ENCODE measurements at regions not wholly inside any gene's neighbourhood (a gene's known extent, or its start where the extent isn't known, plus 50 kb on each side); places are given as distances from the start of the nearest gene placed in this dataset.
"Not testable (repeated sequence)": the region's sequence is repeated elsewhere in the genome, so short reads cannot be mapped to it uniquely, and the experiment has no call there.

GRCh38 chr1:24268555-24268954 lies 50.6 kb upstream of the GRHL3 start:
- not testable (repeated sequence) for DNase-seq

GRCh38 chr1:24266998-24267397 lies 52.2 kb upstream of the GRHL3 start:
- peak; percentile 17 for DNase-seq

DNA sequence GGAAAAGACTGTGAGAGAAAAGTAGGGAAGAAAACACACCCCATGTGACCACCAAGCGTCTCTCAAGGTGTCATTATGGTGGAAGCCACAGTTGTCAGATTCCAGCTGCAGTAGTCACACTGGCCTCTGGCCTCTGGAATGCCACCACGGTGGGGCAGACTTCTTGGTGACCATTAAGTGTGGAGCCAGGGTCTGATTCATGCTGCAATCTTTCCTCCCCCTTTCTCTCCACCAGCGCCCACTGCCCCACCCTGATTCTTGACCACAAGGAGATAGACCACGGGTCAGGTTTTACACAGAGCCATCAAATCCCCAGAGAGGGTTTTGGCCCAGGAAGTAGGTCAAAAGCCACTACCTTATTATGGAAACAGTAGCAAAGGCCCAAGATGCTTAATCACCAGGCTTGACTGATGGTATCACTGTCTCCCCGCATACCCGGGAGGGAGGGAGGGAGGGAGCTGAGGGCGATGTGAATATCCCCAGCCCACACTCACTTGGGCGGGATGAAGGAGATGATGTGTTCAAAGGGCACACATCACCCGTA lies 52.7 kb upstream of the GRHL3 start:
- DNase-seq = no peak

DNA sequence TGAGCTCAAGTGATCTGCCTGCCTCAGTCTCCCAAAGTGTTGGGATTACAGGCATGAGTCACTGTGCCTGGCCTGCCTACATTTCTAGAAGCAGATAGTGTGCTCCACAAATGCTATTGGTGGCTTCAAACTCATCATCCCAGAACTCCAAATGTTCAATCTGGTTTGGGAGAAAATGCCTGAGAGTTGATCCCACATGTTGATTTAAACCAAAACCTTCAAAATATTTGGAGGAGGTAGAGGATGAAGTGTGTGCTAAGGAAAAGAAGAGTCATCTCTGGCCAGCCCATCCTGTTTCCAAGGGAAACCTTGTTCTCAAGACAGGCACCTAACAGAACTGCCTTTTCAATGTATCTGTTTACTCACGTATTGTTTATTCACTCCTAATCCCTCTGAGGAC lies 55.4 kb upstream of the GRHL3 start:
- no peak for DNase-seq

DNA sequence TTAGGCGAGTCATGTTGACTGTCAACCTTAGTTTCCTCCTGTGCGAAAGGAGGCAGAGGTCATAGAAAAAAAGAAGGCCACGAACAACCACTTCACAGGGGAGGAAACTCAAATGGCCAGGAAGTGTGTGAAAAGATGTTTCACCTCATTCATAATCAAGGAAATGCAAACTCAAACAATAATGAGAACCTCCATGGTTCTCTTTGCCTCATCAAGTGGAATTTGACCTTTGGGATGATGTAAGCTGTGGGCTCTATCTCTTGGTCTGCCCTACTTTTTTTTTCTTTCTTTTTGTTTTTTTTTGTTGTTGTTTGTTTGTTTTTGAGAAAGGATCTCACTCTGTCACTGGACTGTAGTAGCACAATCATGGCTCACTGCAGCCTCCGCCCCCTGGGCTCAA lies 55.9 kb upstream of the GRHL3 start:
- no peak for DNase-seq

- DNase-seq = no peak
Measured at GRCh38 chr1:24261977-24262376, 57.2 kb upstream of the GRHL3 start.

DNA sequence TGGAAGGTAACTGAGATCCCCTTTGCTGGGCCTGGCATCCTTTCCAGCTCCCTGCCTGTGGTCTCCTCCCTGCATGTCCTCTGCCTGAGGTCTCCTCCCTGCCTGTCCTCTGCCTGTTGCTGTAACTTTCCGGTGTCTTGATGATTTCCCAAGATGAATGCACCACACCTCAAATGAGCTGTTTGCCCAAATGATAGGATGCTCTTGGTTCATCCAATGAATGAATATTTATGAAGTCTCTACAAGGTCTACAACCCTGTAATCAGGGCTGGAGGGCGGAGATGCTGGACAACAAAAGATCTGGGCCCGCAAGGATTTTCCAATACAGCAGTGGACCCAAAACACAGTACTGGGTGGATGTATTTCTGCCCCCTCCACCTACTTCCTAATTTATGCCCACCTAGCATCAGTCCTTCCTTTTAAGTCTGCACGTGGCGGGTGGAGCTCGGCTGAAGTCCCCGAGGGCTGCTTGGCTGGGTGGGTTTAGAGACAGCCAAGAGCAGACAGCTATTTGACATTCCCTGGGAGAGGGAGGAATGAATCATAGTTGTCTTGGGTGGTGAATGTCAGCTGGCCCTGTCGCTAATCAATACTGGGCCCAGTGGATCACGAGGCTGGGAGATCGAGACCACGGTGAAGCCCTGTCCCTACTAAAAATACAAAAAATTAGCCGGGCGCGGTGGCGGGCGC lies 60.3 kb upstream of the GRHL3 start:
- no peak for DNase-seq

DNA sequence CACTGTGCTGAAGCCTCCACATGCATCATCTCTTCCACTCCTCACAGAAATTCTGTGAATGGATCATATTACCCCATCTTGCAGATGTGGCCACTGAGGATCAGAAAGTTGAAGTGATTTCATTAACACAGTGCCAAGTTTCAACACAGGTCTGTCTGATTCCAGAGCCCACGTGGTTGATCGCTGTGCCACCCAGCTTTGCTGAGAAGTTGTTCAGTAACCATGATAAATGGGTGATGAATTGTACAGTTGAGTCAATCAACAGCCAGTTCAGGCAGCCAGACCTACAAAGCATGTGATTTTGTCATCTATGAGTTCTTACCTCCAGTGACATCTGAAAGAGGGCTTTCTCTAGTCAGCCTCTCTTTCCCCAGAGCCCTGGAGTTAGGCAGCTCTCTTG lies 61.8 kb upstream of the GRHL3 start:
- DNase-seq = no peak

GRCh38 chr1:24256687-24257086 lies 62.5 kb upstream of the GRHL3 start:
- DNase-seq = no peak

DNA sequence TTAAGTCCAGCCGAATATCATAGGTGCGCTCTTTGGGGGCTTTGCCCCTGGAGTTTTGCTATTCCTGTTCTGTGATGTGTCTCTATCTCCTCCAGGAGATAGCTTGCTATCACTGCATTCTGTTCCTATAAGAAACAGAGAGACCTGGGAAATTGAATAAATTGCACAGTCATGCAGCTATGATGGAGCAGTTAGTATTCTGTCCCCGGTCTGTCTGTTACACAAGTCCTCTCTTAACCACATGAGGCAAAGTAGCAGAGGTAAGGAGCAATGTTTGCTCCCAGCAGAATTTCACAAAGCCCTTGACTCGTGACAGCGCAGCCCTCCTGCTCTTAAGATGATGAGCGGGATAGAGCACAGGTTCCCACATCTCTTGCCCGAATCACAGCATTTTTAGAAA lies 63.9 kb upstream of the GRHL3 start:
- no peak for DNase-seq

DNA sequence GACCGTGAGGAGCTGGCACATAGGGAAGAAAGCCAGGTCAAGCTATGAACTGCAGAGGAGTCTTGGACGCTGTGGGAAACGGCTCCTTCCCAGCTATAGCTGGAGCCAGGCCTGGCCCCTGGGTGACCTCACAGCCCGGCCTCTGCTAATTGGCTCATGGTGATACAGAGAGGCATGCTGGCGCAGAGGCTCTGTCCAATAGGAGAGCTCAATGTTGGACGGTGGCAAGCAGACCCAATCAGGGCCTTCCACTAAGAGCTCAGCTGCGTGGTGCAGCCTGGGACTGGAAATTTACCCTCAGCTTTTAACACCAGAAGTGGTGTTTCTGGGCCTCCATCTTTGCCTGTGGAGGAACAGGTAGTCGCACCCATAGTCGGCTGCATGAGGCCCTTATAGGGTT lies 64.4 kb upstream of the GRHL3 start:
- no peak for DNase-seq

DNA sequence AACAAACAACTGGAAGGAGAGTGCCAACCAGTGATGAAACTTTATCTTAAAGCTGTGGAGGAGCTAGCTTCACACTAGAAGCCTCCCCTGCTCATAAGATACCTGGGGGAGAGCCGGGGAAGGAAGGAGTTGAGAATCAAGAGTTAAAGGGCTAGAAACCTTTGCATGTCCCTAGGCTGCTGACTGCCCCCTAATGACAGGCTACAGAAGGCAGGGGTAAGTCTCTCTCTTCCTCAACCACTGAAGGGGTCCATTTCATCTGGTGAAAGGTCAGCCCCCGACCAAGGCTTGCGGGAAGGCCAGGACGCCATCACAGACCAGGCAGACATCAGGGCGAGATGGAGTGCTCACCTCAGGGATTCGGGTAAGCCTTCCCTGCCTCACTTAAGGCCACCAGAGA lies 65.6 kb upstream of the GRHL3 start:
- DNase-seq = no peak

GRCh38 chr1:24252185-24252780 lies 65.2 kb upstream of the IFNLR1 start:
- peak; percentile 6 for DNase-seq

DNA sequence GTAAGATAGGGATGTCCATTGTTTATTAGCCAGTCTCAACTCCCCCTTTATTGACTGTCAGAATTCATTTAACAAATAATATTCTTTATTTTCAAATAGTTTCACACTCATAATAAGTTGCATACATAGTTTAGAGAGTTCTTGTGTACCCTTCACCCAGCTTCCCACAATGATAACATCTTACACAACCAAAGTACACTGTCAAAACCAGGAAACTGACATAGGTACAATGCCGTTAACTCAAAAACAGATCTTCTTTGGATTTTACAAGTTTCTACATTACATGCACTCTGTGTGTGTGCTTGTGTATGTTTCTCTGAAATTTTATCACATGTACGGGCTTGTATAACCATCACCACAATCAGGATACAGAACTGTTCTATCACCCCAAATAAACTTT lies 64.4 kb upstream of the IFNLR1 start:
- no peak for DNase-seq

DNA sequence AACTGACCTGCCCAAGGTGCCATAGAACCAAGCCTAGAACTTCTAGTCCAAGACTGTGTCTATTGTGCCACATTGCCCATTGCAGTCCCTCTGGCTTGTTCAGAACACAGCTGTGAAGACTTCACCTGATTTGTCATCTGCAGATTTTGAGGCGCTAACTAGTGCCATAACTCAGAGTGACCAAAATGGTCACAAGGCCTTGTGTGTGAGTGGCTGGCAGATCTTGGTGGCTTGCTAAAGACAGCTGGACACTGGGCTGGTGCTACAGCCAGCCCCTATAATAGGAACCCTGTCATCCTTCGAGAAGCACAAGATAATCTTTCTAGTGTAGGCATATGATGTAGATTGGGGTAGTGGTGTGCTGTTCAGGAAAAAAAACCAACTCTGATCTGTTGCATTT lies 63.7 kb upstream of the IFNLR1 start:
- no peak for DNase-seq

- DNase-seq = no peak
Measured at GRCh38 chr1:24250224-24250623, 63.1 kb upstream of the IFNLR1 start.

DNA sequence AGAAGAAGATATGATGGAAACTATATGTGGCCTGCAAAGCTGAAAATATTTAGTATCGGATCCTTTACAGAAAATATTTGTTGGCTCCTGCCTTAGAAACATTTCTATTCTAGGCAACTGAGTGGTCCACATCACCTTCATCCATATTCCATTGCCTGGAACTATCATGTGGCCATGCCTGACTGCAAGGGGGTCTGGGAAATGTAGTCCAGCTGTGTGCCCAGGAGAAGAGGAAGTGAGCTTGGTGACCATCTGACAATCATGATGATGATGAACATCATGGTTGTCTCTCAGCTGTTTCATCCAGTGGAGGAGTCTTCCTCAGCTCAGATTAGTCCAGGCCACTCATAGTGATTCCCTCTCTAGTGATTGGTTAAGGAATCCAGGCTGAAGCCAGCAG lies 61.8 kb upstream of the IFNLR1 start:
- DNase-seq = no peak

GRCh38 chr1:24247337-24247736 lies 60.2 kb upstream of the IFNLR1 start:
- DNase-seq = not testable (repeated sequence)

GRCh38 chr1:24244519-24245268 lies 57.6 kb upstream of the IFNLR1 start:
- no peak for DNase-seq

- DNase-seq = no peak
Measured at GRCh38 chr1:24237750-24238395, 50.8 kb upstream of the IFNLR1 start.

DNA sequence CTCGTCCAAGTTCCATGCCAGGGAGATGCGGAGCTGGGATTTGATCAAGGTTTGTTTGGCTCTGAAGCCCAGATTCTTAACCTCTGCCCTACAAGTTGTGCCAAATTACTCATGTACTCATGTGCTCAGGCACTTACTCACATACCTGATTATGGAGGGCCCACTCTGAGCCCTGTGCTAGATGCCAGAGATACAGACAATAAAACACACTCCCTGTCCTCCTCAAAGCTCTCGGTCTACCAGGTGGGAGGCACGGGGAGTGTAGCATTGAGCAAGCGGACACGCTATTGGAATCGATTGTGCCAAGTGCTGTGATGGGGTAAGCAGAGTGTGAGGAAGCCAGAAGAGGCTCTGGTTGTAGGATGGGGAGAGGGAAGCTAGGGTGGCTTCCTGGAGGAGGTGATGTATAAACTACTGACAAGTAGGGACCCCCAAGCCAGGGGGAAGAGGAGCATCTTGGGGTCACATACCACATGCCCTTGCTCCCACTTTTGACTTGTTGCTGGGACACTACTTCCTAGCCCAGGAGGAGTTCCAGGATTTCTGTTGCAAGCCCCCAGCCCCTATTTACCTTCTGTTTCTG lies 49.8 kb upstream of the IFNLR1 start:
- no peak for DNase-seq

Data from NCI-H69 (cell line).